GM18505 (cell line): ENCODE measurements at regions not wholly inside any gene's neighbourhood (a gene's known extent, or its start where the extent isn't known, plus 50 kb on each side); places are given as distances from the start of the nearest gene placed in this dataset.
"Not testable (repeated sequence)": the region's sequence is repeated elsewhere in the genome, so short reads cannot be mapped to it uniquely, and the experiment has no call there.

Experiments used
- ATAC-seq: cut with Tn5 transposase; IDR thresholded peaks from one replicate; pipeline ENCODE4 v1.9.1; 2021; ENCODE audit not compliant: unreplicated experiment
- POLR2A ChIP-seq: IDR thresholded peaks from 4 replicates; pipeline ENCODE4 v1.6.1; 2011; ENCODE audit warnings: borderline replicate concordance; ENCODE audit not compliant: insufficient read depth, insufficient read length; ENCODE audit errors: extremely low read depth

- no peak for ATAC-seq
- no peak for TF ChIP-seq POLR2A
Measured at GRCh38 chr2:51291762-51292551, 260.0 kb upstream of the NRXN1 start.

GRCh38 chr2:51290725-51291124 is 258.8 kb upstream of the NRXN1 start:
- TF ChIP-seq POLR2A, result no peak
- ATAC-seq, result no peak

- ATAC-seq, result no peak
Measured at GRCh38 chr2:51289045-51289444, 257.1 kb upstream of the NRXN1 start.

GRCh38 chr2:51268191-51268590 is 236.3 kb upstream of the NRXN1 start:
- no peak for TF ChIP-seq POLR2A
- no peak for ATAC-seq

More at GRCh38 chr2:51289045-51289444, 257.1 kb upstream of the NRXN1 start:
- TF ChIP-seq POLR2A, result no peak

- no peak for ATAC-seq
- TF ChIP-seq POLR2A, result no peak
Measured at GRCh38 chr2:51265539-51265938, 233.6 kb upstream of the NRXN1 start.

- TF ChIP-seq POLR2A, result no peak
- ATAC-seq, result no peak
Measured at GRCh38 chr2:51263951-51264350, 232.0 kb upstream of the NRXN1 start.

- not testable (repeated sequence) for ATAC-seq
Measured at GRCh38 chr2:51263101-51263500, 231.2 kb upstream of the NRXN1 start.

- TF ChIP-seq POLR2A, result no peak
- ATAC-seq, result no peak
Measured at GRCh38 chr2:51258301-51258700, 226.4 kb upstream of the NRXN1 start.

- TF ChIP-seq POLR2A, result no peak
- ATAC-seq, result no peak
Measured at GRCh38 chr2:51256736-51257135, 224.8 kb upstream of the NRXN1 start.

GRCh38 chr2:51251356-51251755 is 219.4 kb upstream of the NRXN1 start:
- no peak for ATAC-seq
- no peak for TF ChIP-seq POLR2A

GRCh38 chr2:51247252-51247805 is 215.4 kb upstream of the NRXN1 start:
- no peak for TF ChIP-seq POLR2A
- ATAC-seq, result no peak

- no peak for TF ChIP-seq POLR2A
- ATAC-seq, result no peak
Measured at GRCh38 chr2:51243892-51244535, 212.1 kb upstream of the NRXN1 start.

GRCh38 chr2:51237626-51238271 is 205.8 kb upstream of the NRXN1 start:
- TF ChIP-seq POLR2A, result no peak
- no peak for ATAC-seq
